Keratinocyte (primary cell): ENCODE measurements at regions not wholly inside any gene's neighbourhood (a gene's known extent, or its start where the extent isn't known, plus 50 kb on each side); places are given as distances from the start of the nearest gene placed in this dataset.

Source experiments
- EZH2 ChIP-seq: IDR thresholded peaks from one replicate; pipeline ENCODE4 v1.6.1; 2012; ENCODE audit warnings: inconsistent platforms, mild to moderate bottlenecking, low read length, moderate library complexity
- TF ChIP-seq, protein P1 (sequence below), 3 experiments: IDR thresholded peaks in 1 of 3; conservative IDR thresholded peaks in 1 of 3; optimal IDR thresholded peaks in 1 of 3; 2 replicates in 2 of 3; 3 replicates in 1 of 3; pipeline versions ENCODE3 to v1.5.1; 2011; ENCODE audit warnings: low read length in 3 of 3, mild to moderate bottlenecking in 3 of 3, moderate library complexity in 2 of 3, control low read depth in 1 of 3, inconsistent platforms in 1 of 3; ENCODE audit not compliant: insufficient read depth in 2 of 3; ENCODE audit errors: extremely low read depth in 1 of 3

DNA sequence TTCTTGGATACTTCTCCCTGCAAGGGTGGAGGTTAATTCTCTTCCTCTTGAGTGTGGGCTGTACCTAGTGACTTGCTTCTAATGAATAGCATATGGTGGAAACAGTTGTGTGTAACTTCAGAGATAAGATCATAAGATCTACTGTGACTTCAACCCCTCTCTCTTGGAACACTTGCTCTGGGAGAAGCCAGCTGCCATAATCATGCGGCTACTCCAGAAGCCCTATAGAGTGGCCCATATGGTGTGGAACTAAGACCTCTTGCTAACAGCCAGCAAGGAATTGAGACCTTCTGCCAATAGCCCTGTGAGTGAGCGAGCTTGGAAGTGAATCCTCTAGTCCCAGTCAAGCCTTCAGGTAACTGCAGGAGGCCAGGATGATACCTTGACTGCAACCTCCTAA is 81.1 kb downstream of the RBMX2 start:
- TF ChIP-seq, protein P1, sequence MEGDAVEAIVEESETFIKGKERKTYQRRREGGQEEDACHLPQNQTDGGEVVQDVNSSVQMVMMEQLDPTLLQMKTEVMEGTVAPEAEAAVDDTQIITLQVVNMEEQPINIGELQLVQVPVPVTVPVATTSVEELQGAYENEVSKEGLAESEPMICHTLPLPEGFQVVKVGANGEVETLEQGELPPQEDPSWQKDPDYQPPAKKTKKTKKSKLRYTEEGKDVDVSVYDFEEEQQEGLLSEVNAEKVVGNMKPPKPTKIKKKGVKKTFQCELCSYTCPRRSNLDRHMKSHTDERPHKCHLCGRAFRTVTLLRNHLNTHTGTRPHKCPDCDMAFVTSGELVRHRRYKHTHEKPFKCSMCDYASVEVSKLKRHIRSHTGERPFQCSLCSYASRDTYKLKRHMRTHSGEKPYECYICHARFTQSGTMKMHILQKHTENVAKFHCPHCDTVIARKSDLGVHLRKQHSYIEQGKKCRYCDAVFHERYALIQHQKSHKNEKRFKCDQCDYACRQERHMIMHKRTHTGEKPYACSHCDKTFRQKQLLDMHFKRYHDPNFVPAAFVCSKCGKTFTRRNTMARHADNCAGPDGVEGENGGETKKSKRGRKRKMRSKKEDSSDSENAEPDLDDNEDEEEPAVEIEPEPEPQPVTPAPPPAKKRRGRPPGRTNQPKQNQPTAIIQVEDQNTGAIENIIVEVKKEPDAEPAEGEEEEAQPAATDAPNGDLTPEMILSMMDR (optimal IDR thresholded peaks at IDR 0.05 in 1 of 3, IDR thresholded peaks at IDR 0.05 in 1 of 3, conservative IDR thresholded peaks at IDR 0.05 in 1 of 3; ENCODE audit: extremely low read depth in 1 of 3, insufficient read depth in 2 of 3, low read length in 3 of 3): no peak
- TF ChIP-seq EZH2: no peak
